ENCODE measurements at regions not wholly inside any gene's neighbourhood (a gene's known extent, or its start where the extent isn't known, plus 50 kb on each side); places are given as distances from the start of the nearest gene placed in this dataset.

DNA sequence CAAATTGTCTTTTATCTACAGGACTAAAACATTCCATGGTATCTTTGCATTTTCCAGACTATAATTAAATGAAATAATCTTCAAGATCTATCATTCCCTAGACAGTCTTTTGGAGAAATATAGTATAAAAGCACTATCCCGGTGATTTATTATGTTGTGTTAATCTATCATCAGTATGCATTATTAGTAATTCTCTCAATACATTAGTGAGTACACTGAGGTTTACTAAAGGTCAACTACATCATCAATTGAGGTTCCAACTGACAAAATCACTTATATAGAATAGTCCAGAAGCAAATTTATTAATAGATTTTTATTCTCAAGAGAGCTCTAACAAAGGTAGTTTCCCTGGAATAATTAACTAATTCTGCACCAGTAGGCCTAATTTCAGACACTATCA, 169.6 kb downstream of the KCNA4 start:
- ATAC-seq = no peak
- TF ChIP-seq ZNF565 (CRISPR knock-in tag; conservative IDR thresholded peaks at IDR 0.05; ENCODE audit: low read depth) = no peak
- no peak for TF ChIP-seq RARB (CRISPR knock-in tag; IDR thresholded peaks at IDR 0.05)
- TF ChIP-seq, protein P1, sequence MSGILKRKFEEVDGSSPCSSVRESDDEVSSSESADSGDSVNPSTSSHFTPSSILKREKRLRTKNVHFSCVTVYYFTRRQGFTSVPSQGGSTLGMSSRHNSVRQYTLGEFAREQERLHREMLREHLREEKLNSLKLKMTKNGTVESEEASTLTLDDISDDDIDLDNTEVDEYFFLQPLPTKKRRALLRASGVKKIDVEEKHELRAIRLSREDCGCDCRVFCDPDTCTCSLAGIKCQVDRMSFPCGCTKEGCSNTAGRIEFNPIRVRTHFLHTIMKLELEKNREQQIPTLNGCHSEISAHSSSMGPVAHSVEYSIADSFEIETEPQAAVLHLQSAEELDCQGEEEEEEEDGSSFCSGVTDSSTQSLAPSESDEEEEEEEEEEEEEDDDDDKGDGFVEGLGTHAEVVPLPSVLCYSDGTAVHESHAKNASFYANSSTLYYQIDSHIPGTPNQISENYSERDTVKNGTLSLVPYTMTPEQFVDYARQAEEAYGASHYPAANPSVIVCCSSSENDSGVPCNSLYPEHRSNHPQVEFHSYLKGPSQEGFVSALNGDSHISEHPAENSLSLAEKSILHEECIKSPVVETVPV (CRISPR knock-in tag; IDR thresholded peaks at IDR 0.05) = no peak
- TF ChIP-seq BACH2 (CRISPR knock-in tag; IDR thresholded peaks at IDR 0.05; ENCODE audit: borderline replicate concordance) = no peak
- no peak for TF ChIP-seq ZNF70 (CRISPR knock-in tag; IDR thresholded peaks at IDR 0.05)
- TF ChIP-seq, protein P2, sequence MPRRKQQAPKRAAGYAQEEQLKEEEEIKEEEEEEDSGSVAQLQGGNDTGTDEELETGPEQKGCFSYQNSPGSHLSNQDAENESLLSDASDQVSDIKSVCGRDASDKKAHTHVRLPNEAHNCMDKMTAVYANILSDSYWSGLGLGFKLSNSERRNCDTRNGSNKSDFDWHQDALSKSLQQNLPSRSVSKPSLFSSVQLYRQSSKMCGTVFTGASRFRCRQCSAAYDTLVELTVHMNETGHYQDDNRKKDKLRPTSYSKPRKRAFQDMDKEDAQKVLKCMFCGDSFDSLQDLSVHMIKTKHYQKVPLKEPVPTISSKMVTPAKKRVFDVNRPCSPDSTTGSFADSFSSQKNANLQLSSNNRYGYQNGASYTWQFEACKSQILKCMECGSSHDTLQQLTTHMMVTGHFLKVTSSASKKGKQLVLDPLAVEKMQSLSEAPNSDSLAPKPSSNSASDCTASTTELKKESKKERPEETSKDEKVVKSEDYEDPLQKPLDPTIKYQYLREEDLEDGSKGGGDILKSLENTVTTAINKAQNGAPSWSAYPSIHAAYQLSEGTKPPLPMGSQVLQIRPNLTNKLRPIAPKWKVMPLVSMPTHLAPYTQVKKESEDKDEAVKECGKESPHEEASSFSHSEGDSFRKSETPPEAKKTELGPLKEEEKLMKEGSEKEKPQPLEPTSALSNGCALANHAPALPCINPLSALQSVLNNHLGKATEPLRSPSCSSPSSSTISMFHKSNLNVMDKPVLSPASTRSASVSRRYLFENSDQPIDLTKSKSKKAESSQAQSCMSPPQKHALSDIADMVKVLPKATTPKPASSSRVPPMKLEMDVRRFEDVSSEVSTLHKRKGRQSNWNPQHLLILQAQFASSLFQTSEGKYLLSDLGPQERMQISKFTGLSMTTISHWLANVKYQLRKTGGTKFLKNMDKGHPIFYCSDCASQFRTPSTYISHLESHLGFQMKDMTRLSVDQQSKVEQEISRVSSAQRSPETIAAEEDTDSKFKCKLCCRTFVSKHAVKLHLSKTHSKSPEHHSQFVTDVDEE (CRISPR knock-in tag; IDR thresholded peaks at IDR 0.05) = no peak
- no peak for TF ChIP-seq CSDC2 (CRISPR knock-in tag; IDR thresholded peaks at IDR 0.05)
- no peak for TF ChIP-seq PPARA (CRISPR knock-in tag; IDR thresholded peaks at IDR 0.05; ENCODE audit: borderline replicate concordance)
- TF ChIP-seq, protein P3, sequence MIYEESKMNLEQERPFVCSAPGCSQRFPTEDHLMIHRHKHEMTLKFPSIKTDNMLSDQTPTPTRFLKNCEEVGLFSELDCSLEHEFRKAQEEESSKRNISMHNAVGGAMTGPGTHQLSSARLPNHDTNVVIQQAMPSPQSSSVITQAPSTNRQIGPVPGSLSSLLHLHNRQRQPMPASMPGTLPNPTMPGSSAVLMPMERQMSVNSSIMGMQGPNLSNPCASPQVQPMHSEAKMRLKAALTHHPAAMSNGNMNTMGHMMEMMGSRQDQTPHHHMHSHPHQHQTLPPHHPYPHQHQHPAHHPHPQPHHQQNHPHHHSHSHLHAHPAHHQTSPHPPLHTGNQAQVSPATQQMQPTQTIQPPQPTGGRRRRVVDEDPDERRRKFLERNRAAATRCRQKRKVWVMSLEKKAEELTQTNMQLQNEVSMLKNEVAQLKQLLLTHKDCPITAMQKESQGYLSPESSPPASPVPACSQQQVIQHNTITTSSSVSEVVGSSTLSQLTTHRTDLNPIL (CRISPR knock-in tag; IDR thresholded peaks at IDR 0.05; ENCODE audit: low read depth) = no peak
- TF ChIP-seq, protein P4, sequence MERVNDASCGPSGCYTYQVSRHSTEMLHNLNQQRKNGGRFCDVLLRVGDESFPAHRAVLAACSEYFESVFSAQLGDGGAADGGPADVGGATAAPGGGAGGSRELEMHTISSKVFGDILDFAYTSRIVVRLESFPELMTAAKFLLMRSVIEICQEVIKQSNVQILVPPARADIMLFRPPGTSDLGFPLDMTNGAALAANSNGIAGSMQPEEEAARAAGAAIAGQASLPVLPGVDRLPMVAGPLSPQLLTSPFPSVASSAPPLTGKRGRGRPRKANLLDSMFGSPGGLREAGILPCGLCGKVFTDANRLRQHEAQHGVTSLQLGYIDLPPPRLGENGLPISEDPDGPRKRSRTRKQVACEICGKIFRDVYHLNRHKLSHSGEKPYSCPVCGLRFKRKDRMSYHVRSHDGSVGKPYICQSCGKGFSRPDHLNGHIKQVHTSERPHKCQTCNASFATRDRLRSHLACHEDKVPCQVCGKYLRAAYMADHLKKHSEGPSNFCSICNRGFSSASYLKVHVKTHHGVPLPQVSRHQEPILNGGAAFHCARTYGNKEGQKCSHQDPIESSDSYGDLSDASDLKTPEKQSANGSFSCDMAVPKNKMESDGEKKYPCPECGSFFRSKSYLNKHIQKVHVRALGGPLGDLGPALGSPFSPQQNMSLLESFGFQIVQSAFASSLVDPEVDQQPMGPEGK (CRISPR knock-in tag; IDR thresholded peaks at IDR 0.05; ENCODE audit: borderline replicate concordance) = no peak
- TF ChIP-seq ZC3H10 (CRISPR knock-in tag; IDR thresholded peaks at IDR 0.05) = no peak
- TF ChIP-seq ZFP3 (CRISPR knock-in tag; IDR thresholded peaks at IDR 0.05) = no peak
- no peak for TF ChIP-seq OSR1 (CRISPR knock-in tag; IDR thresholded peaks at IDR 0.05)
- no peak for TF ChIP-seq ZFP30 (CRISPR knock-in tag; IDR thresholded peaks at IDR 0.05)
- no peak for TF ChIP-seq ZNF8 (CRISPR knock-in tag; IDR thresholded peaks at IDR 0.05)
- TF ChIP-seq, protein P5, sequence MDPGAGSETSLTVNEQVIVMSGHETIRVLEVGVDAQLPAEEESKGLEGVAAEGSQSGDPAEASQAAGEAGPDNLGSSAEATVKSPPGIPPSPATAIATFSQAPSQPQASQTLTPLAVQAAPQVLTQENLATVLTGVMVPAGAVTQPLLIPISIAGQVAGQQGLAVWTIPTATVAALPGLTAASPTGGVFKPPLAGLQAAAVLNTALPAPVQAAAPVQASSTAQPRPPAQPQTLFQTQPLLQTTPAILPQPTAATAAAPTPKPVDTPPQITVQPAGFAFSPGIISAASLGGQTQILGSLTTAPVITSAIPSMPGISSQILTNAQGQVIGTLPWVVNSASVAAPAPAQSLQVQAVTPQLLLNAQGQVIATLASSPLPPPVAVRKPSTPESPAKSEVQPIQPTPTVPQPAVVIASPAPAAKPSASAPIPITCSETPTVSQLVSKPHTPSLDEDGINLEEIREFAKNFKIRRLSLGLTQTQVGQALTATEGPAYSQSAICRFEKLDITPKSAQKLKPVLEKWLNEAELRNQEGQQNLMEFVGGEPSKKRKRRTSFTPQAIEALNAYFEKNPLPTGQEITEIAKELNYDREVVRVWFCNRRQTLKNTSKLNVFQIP (CRISPR knock-in tag; IDR thresholded peaks at IDR 0.05; ENCODE audit: borderline replicate concordance, low read depth) = no peak
- no peak for TF ChIP-seq TOX (CRISPR knock-in tag; IDR thresholded peaks at IDR 0.05; ENCODE audit: borderline replicate concordance)
- no peak for TF ChIP-seq TCF4 (CRISPR knock-in tag; IDR thresholded peaks at IDR 0.05; ENCODE audit: borderline replicate concordance)

DNA sequence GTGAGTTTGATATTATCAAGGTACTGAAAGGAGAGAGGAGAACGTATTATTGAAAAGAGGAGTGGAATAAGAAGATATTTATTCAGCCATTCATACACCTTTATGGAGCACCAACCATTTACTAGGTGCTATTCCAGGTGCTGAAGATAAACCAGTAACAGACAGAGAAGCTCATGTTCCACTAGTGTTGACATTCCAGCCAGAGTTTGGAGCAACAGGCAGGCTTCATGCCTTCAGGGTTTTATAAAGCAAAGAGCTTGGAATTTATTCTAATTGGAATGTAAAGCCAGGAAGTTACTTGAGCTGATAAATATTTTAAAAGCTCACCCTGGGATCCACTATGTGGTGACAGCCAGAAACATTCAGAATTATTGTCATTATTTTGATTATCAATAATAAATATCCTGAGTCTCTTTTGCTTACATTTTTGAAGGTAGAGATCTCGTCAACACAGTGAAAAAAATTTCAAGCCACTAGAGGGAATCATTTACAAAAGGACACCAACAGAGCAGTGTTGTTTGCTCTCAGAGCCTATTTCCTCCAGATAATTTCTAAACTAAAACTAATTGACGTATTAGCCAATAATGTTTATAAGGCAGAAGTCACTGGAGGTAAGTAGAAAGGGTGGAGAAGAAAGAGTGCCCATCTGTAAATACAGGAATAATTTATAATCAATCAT, 172.0 kb downstream of the KCNA4 start:
- ATAC-seq = no peak
- TF ChIP-seq TOX (CRISPR knock-in tag; IDR thresholded peaks at IDR 0.05; ENCODE audit: borderline replicate concordance) = no peak
- TF ChIP-seq, protein P1 (CRISPR knock-in tag; IDR thresholded peaks at IDR 0.05) = no peak
- no peak for TF ChIP-seq PPARA (CRISPR knock-in tag; IDR thresholded peaks at IDR 0.05; ENCODE audit: borderline replicate concordance)
- no peak for TF ChIP-seq ZNF70 (CRISPR knock-in tag; IDR thresholded peaks at IDR 0.05)
- TF ChIP-seq BACH2 (CRISPR knock-in tag; IDR thresholded peaks at IDR 0.05; ENCODE audit: borderline replicate concordance) = no peak
- no peak for TF ChIP-seq CSDC2 (CRISPR knock-in tag; IDR thresholded peaks at IDR 0.05)
- TF ChIP-seq OSR1 (CRISPR knock-in tag; IDR thresholded peaks at IDR 0.05) = no peak
- no peak for TF ChIP-seq ARNTL (CRISPR knock-in tag; IDR thresholded peaks at IDR 0.05; ENCODE audit: borderline replicate concordance, low read depth)
- no peak for TF ChIP-seq ESRRG (CRISPR knock-in tag; IDR thresholded peaks at IDR 0.05)
- no peak for TF ChIP-seq SNAI2 (CRISPR knock-in tag; IDR thresholded peaks at IDR 0.05)
- no peak for TF ChIP-seq ZFP3 (CRISPR knock-in tag; IDR thresholded peaks at IDR 0.05)
